ENCODE measurements at regions not wholly inside any gene's neighbourhood (a gene's known extent, or its start where the extent isn't known, plus 50 kb on each side); places are given as distances from the start of the nearest gene placed in this dataset.

GRCh38 chr12:59070322-59070933 is 150.1 kb upstream of the LRIG3 start:
- no peak for TF ChIP-seq CTCF (IDR thresholded peaks at IDR 0.05; ENCODE audit: poor library complexity)
- TF ChIP-seq EZH2phosphoT487 (IDR thresholded peaks at IDR 0.05; ENCODE audit: low read depth, severe bottlenecking, unreplicated experiment): no peak

Data from hepatocyte (in vitro differentiated cells).